ENCODE measurements at regions not wholly inside any gene's neighbourhood (a gene's known extent, or its start where the extent isn't known, plus 50 kb on each side); places are given as distances from the start of the nearest gene placed in this dataset.
"Not testable (repeated sequence)": the region's sequence is repeated elsewhere in the genome, so short reads cannot be mapped to it uniquely, and the experiment has no call there.

DNA sequence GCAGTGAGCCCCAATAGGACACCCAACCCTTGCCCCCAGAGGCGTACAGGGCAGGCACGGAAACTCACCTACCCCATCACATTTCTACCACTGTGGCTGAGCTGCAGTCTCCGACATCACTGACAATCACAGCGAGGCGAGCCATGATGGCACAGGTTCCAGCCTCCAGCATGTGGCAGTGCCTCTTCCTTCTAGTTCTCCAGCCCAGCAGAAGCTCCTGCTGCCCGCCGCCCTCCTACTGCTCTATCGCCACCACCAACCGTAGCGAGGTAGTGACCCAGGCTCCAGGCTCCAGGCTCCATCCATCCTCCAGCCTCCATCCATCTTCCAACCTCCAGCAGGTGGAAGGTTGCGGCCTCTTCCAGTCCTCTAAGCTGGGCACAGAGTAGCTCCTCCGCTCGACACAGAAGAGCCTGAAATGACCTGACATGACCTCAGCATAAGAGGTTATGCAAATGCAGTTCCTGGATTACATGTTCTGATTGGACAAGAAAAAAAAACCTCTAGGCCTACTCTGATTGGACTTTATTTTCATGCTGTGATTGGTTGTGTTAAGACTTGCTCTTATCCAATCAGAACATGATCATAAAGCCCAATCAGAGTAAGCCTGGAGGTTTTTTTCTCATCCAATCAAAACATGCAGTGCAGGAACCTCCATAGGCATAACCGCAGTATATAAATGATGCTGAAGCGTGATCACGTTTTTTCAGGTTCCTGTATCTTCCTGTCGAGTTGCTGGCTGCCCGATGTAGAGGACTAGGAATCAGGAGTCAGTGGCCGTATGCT is 438.9 kb upstream of the ZNF337 start:
- no peak for FAIRE-seq
- no peak for DNase-seq (ENCODE audit: low spot score in 2 of 2)

DNA sequence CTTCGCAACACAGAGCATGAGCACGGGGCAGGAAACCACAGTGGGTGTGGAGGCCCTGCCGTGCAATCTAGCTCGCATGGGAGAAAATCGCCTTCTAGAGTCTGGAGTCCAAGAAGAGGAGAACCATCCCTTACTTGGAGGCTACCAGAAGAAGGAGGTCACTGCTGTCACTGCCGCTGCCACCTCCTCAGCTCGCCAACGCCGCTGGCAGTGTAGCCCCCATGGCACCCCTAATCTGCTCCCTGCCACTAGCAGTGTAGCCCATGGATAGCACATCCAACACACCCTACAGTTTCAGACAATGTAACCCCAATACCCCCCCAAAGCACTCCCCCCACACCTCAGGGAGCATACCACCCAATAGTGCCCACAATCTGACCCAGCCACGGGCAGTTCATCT is 438.0 kb upstream of the ZNF337 start:
- DNase-seq (ENCODE audit: low spot score in 2 of 2) (no peak), FAIRE-seq (no peak)

- not testable (repeated sequence) for DNase-seq (ENCODE audit: low spot score in 2 of 2); FAIRE-seq
Observed at GRCh38 chr20:26133794-26134193, 437.1 kb upstream of the ZNF337 start.

GRCh38 chr20:26120920-26121319 is 424.3 kb upstream of the ZNF337 start:
- not testable (repeated sequence) for DNase-seq (ENCODE audit: low spot score in 2 of 2); FAIRE-seq

GRCh38 chr20:26094498-26094897 is 397.8 kb upstream of the ZNF337 start:
- not testable (repeated sequence) for DNase-seq (ENCODE audit: low spot score in 2 of 2); FAIRE-seq

DNA sequence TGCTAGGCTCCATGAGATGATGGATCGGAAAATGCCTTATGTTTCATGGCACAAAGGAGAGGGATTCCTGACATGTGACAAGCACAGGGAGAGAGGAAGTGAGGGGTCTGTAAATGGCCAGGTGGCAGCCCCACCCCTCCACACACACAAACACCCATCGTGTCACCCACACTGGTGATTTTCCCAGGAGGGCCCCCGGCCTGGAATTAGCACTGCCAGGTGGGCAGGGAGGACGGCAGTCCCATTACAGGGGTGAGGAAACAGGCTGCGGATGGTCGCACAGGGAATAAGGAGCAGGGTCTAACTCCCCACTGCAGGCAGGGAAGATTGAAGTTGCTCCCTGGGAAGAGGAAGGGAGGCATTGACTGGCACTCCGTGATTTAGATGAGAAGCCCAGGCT is 395.3 kb upstream of the ZNF337 start:
- DNase-seq (ENCODE audit: low spot score in 2 of 2); FAIRE-seq: not testable (repeated sequence)

- DNase-seq (ENCODE audit: low spot score in 2 of 2); FAIRE-seq: not testable (repeated sequence)
Observed at GRCh38 chr20:26086195-26086594, 389.5 kb upstream of the ZNF337 start.

GRCh38 chr20:26073972-26074371 is 377.3 kb upstream of the ZNF337 start:
- DNase-seq (ENCODE audit: low spot score in 2 of 2); FAIRE-seq: not testable (repeated sequence)

GRCh38 chr20:26059324-26059723 is 362.7 kb upstream of the ZNF337 start:
- not testable (repeated sequence) for FAIRE-seq; DNase-seq (ENCODE audit: low spot score in 2 of 2)

- FAIRE-seq; DNase-seq (ENCODE audit: low spot score in 2 of 2): not testable (repeated sequence)
Observed at GRCh38 chr20:26058446-26058845, 361.8 kb upstream of the ZNF337 start.

DNA sequence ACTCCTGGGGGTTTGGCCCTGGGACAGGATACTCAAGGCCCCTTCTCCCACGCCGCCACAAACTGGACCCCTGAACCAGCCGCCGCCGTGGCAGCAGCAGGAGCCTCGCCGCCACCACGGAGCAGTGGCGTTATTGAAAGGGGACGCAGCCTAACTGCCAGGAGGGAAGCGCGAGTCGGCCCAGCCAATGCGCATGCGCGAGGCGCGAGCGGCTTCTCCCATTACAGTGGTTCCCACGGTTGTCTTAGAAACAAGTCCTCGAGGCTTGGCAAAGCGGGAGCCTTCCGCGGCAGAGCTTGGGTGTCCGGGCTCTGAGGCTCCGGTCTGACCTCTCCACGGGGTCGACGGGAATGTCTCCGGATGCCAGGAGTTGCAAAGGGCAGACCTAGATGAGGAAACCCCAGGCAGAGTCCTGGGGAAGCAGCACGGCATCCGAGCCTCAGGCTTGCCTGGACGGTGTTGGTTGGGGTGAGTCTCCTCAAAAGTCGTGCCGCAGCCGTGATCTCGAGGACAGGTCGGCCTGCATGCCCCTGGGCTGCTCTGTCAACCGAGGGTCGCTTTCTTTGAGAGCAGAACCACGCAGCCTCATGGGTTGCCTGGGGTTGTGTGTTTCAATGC is 360.6 kb upstream of the ZNF337 start:
- not testable (repeated sequence) for FAIRE-seq; DNase-seq (ENCODE audit: low spot score in 2 of 2)

- DNase-seq (ENCODE audit: low spot score in 2 of 2); FAIRE-seq: not testable (repeated sequence)
Observed at GRCh38 chr20:26025792-26026191, 329.1 kb upstream of the ZNF337 start.

DNA sequence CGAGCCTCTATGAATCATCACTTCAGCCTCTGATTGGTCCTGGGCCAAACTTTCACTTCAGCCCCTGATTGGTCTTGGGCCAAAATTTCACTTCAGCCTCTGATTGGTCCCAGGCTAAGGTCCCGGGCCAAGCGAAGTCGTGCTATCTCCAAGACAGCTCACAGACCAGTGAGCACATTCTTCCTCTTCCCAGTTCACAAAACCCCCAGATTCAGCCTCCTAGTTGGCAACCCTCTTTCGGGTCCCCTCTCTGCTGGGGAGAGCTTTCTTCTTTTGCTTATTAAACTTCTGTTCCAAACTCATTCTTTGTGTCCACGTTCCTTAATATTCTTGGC is 314.3 kb upstream of the ZNF337 start:
- not testable (repeated sequence) for DNase-seq (ENCODE audit: low spot score in 2 of 2); FAIRE-seq

GRCh38 chr20:26010224-26010941 is 313.7 kb upstream of the ZNF337 start:
- FAIRE-seq; DNase-seq (ENCODE audit: low spot score in 2 of 2): not testable (repeated sequence)

GRCh38 chr20:26009402-26010223 is 313.0 kb upstream of the ZNF337 start:
- not testable (repeated sequence) for FAIRE-seq
- DNase-seq (ENCODE audit: low spot score in 2 of 2): peak in 1 of 2 donors; percentile 28

DNA sequence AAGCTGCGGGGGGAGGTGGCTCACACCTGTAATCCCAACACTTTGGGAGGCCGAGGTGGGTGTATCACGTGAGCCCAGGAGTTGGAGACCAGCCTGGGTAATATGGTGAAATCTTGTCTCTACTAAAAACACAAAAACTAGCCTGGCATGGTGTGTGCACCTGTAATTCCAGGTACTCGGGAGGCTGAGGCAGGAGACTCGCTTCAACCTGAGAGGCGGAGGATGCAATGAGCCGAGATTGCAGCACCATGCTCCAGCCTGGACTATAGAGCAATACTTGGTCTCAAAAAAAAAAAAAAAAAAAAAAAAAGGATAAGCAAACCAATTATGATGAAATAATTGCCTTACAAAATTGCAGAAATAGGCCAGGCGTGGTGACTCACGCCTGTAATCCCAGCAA is 311.4 kb upstream of the ZNF337 start:
- not testable (repeated sequence) for DNase-seq (ENCODE audit: low spot score in 2 of 2); FAIRE-seq

- FAIRE-seq: not testable (repeated sequence)
Observed at GRCh38 chr20:26006164-26006563, 309.5 kb upstream of the ZNF337 start.

DNA sequence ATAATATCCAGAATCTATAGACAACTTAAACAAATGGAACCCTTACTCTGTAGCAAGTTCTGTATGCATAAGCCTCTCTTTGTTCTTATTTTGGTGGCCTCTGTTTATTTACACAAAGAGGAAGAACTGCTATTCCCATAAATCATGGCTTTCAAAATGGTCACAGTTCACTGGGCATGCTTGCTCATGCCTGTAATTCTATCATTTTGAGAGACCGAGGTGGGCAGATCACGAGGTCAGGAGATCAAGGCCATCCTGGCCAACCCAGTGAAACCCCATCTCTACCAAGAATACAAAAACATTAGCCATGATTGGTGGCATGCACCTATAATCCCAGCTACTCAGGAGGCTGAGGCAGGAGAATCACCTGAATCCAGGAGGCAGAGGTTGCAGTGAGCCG is 307.3 kb upstream of the ZNF337 start:
- DNase-seq (ENCODE audit: low spot score in 2 of 2); FAIRE-seq: not testable (repeated sequence)

More at GRCh38 chr20:26006164-26006563, 309.5 kb upstream of the ZNF337 start:
- not testable (repeated sequence) for DNase-seq (ENCODE audit: low spot score in 2 of 2)

- FAIRE-seq; DNase-seq (ENCODE audit: low spot score in 2 of 2): not testable (repeated sequence)
Observed at GRCh38 chr20:25997367-25998038, 300.9 kb upstream of the ZNF337 start.
